GM18520 (cell line): ENCODE measurements at regions not wholly inside any gene's neighbourhood (a gene's known extent, or its start where the extent isn't known, plus 50 kb on each side); places are given as distances from the start of the nearest gene placed in this dataset.
A peak's percentile ranks its signal among the peaks of the same experiment; 100 is the strongest.

ENCODE experiments used
- ATAC-seq: cut with Tn5 transposase; IDR thresholded peaks from one replicate; pipeline ENCODE4 v1.9.1; 2021; ENCODE audit not compliant: unreplicated experiment

DNA sequence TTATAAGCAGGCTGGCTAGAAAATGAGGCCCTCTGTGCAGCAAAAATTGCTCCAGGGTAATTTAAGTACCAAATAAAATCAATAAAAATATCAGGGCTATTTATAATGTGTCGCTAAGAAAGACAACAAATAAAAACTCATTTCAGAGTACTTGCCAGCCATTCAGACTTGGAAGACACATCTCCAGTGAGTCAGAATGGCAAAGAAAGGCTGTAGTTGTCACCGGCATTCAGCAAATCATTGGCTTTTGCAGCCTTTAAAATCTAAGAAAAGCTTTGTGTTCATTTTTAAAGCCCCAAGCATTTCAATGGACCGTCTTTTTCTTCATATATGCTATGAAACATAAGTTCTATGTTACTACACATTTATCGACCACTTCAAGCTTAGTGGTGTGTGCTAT, 141.1 kb upstream of the HNMT start:
- no peak for ATAC-seq

DNA sequence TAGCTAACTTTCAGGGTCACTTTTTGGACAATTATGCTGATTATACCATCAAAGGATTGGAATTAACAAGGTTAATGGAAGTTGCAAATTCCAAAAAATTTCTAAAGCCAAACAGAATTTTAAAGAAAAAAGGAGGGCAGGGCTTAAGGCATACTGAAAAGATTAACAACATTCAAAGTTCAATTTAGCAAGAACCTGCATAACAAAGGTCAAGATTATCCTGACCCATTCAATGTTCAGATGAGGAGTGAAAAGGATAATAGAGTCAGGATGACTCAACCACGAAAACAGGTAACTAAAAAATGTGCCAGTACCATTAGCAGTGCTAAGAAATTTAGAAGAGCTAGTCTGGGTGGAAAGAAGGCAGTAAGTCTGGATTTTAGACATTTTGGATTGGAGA, 139.8 kb upstream of the HNMT start:
- ATAC-seq = no peak

DNA sequence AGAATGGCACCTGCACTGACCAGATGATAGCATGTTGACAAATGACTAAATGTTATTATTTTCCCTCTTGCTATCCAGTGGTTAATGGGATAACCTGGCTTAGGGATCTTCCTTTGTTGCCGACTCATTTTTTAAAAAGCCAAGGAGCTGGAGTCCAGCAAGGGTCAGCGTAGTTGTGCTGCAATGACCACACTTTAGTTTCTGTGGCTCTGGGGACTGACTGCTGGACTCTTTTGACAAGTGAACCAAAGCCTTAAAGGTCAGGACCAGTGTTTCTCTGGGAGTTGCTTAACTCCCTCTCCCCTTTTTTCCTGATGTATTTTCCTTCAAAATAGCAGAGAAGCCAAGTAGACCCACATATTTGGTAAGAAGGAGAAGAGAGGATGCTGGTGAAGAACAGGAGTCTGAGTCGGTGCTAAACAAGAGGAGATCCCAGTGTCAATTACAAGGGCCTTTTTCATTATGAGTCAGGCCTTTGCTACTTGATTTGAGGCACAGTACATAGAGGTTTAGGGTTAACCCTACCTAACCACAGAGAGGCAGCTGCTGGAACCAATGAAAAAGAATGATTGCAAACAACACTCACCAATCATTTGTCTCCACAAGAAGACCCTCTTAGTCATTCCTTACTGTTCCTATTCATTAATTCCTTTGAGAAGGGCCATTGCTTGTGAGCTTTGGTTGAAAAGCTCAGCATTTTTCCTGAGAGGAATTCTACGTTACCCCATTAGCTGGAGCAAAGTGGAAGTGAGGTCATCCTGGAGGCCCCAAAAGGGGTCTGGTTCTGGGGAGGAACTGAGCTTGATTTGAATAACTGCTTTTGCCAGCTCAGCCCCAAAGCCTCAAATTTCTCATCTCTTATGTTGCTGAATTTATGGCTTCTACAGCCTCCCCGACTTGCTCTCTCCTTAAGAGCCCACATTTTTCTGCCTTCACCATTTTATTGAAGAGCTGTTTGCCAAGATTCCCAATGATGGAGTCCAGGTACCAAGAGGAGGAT, 137.6 kb upstream of the HNMT start:
- peak; percentile 99 for ATAC-seq

DNA sequence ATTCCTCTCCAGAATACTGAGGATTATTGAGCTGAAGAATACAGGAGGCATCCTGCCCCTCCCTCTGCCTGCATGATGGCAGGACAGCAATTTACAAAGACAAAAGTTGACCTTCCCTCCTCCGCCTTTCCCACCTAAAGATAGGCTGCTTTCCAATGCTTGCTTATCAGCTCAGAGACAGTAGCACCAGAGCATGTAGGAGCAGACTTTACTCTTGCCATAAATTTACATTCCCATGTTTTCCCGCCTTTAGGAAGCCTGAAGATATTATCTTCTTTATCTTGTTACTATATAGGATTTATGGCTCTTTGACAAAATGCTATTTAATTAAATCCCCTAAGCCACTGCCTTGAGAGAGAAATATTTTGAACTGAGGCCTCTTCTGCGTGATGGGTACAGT, 135.6 kb upstream of the HNMT start:
- no peak for ATAC-seq

DNA sequence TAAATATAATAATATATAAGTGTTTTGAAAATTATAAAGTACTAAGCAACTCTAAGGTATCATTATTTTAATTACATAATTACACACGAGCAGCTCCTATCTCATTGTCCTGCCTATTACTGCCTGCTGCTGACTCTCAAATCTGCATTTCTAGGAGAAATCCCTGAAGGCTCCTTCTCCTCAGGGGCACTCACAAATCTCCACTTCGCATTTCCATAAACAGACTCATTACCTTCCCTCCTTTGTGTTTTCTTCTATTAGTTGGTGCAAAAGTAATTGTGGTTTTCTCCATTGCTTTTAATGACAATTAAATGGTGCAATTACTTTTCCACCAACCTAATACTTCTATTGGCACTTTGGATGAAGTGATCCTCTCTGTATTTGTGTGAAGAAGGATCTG, 135.0 kb upstream of the HNMT start:
- ATAC-seq = no peak

DNA sequence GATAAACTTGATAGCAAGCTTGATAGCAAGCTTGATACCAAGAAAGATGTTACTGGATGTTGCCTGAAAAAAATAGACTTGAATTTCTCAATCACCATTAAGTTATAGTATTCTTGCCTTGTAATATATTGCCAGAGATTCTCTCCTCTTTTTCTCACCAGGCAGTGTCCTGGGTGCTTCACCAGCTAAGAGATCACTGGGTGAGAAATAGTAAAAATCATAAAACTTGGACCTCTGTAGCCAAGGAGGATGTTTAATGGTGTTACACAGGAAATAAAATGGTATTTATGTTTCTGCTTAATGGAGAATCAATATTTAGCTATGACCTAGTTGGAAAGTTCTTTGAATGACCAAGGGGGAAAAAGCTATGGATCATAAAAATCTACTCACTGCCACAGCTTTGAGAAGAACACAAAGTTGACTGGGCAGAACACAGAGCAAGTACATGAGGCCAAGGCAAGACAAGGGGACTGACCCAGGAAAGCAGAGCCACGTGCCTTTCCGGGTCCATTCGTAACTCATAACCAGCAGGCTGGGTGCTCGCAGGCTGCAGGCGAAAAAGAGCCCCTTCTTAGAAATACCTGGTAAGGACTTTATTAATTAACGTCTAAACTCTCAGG, 129.4 kb upstream of the HNMT start:
- no peak for ATAC-seq

DNA sequence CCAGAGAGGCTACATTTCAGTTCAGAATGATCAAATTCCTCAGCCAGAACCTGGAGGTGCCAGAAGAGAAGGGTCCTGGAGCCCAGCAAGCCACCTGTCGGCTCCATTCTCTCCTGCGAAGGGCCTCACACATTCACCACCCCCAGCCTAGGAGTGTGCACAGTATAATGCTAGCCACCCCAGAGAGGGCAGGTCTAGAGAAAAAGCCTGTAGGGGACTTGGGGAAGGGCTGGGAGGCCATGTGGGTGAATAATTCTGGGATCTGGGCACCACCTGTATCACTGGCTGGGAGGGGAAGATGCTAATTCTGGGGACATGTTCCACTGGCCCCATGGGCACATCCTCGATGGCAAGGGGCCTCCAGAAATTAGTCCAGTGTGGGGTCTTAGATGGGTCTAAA, 127.6 kb upstream of the HNMT start:
- no peak for ATAC-seq

DNA sequence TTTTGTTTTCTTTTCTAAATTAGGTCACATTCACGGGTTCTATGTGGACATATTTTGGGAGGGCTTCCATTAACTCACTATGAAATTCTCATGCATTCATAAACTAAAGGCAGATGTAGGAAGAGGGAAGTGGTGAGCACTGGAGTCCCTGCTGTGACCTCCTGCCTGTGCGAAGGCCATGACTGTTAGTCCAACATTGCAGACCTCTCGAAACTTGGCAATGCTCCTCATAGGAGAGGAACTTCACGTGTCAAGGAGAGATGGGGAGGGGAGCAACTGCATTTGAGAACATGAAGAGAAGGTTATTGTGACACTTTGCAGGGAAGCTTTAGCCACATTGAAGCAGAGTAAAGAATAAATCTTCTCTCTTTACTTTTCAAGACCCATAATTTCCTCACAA, 126.4 kb upstream of the HNMT start:
- no peak for ATAC-seq

DNA sequence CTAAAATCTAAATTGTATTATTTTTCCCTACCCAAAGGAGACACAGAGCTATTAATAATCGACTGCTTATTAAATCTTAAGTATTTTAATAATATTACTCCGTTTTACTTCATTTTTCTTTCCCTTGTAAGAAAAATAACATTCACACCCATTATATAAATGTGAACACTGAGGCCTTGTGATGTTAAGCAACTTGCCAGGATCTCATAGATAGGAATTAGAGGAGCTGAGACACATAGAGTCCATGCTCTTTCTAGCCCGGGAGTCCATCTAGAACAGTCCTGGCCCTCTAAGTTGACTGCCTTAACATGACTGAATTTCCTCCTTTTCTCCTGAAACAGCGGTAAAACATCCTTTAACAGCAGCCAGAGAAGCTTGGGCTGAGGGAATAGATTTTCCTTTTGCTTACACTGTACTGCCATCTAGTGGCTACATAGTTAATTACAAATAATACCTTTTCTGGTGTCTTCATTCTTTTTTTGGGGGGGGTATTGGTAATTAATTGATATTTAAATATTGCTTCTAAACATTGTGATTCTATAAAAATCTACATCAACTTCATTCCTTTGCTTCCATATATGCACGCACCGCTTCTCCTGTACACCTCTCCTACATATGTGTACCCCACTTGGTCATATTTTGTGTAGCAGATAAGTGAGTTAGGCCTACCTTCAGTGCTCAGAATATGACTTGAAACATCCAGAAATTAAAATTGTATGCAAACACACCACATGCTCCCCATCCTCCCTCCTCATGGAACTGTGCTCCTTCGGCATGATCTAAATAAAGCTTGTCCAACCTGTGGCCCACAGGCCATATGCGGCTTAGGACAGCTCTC, 125.8 kb upstream of the HNMT start:
- no peak for ATAC-seq

DNA sequence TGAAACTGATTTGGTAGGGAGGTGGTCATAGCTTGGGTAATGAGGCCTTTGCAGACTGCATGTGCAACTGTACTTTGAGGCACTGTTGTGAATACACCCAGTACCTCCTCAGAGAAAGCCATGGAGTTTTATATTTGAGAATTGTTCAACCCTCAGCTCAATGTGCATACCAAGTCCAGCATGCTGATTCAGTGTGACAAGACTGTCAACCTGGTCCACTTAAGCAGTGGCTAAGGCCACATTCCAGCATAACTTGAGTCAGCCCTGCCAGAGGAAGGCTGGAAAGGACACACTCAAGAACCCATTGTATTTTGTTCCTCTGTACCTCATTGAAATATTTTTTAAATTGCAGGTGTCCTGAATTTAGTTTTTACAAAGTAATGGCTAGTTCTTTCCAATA, 121.8 kb upstream of the HNMT start:
- no peak for ATAC-seq

DNA sequence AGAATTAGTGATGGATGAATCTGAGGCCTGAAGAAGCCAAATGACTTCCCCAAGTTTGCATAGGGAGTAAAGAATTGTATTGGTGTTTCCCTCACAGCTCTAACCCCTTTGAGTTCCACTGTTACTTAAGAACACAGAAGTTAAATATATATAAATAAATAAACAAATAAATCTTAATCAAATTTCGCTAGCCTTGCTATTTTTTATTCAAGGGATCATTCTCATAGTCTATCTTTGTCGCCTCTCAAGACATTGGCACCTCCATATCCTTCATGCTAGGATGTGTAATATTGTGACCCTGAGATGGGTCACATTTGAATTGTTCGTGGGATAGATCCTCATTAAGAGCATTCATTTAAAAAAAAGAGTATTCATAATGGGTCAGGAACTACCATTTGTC, 121.3 kb upstream of the HNMT start:
- ATAC-seq = no peak

DNA sequence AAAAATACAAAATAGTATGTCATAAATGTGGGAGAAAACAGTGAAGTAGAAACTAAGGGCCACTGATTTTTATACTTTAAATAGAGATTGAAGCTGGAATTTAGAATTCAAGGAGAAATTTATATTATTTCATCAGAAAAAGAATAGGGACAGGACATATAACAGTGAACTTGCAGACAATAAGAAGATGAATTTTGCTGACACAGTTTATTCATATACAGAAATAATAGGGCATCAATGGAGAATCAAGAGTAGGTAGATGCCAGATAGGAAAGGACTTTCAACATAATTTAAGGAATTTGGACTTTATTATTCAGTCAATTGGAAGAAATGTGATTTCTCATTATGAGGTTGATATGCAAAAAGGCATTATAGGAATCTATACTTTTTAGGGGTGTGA, 118.9 kb upstream of the HNMT start:
- ATAC-seq = no peak

DNA sequence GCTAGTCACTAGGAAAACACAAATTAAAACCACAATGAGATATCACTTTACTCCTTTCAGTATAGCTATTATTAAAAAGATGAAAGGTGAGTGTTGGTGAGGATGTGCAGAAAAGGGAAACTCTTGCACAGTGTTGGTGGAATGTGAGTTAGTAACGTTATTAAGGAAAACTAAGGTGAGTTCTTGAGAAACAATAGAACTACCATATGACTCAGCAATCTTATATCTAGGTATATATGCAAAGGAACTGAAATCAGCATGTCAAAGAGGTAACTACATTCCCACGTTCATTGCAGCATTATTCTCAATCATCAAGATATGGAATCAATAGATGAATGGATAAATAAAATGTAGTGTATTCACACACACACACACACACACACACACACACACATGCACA, 117.3 kb upstream of the HNMT start:
- ATAC-seq = no peak

DNA sequence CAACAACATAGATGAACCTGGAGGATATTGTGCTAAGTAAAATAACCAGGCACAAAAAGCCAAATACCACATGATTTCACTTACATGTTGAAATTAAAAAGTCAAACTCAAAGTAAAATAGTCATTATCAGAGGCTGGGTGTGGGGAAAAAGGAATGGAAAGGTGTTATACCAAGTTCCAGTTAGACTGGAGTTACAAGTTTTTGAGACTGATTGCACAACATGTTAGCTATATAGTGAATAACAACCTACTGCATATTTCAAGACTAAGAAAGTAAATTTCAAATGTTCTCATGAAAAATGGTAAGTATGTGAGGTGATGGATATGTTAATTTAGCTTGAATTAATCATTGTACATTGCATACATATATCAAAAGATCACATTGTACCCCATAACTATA, 116.8 kb upstream of the HNMT start:
- ATAC-seq = no peak

DNA sequence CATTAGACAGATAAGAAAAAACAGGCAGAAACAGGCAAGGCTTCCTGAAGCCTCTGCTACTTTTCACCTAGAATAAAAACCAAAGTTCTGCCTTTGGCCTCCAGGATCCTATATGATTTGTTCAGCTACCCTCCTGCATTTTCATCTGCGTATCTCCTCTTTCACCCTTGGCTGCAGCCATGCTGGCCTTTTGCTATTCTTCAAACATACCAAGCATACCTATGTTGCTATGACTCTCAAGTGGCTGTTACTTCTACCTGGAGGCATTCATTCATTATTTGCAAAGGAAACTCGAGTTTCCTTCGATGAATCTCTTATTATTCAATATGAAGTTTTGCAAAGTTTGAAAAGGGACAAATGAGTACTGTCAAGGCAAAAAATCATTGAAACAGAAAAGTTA, 106.4 kb upstream of the HNMT start:
- ATAC-seq = no peak

DNA sequence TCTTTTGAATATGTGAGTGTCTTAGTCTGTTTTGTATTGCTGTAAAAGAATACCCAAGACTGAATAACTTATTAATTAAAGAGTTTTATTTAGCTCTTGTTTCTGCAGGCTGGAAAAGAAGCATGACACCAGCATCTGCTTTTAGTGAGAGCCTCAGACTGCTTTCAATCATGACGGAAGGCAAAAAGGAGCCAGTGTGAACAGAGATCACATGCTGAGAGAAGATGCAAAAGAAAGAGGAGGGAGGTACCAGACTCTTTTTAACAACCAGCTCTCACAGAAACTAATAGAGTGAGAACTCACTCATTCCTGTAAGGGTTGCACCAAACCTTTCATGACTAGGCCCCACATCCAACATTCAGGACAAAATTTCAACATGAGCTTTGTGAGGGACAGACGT, 101.6 kb upstream of the HNMT start:
- ATAC-seq = no peak

DNA sequence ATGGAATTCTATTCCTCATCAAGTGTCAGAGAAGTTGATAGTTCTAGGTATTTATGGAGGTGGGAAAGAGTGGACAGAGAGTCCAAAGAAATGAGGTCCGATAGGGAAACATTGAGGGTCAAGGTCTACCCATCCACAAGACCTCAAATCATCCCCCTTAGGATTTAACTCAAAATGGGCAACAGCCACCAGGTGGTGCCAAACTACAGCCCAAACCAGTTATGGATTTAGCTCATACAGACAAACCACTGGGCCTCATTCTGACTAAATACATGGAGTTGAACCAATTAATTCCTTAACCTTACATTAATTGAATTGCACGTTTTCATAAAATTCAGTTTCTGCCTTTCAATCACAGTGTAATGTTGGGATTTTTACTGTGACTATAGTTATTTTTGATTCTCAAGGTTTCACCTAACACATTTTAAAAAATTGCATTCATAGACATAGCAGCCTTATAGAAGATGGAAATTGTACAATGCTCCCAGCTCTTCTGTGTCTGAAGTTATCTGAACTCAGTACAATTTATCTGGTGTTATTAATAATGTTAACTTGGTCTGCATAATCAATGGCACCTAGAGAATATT, 98.2 kb upstream of the HNMT start:
- no peak for ATAC-seq

DNA sequence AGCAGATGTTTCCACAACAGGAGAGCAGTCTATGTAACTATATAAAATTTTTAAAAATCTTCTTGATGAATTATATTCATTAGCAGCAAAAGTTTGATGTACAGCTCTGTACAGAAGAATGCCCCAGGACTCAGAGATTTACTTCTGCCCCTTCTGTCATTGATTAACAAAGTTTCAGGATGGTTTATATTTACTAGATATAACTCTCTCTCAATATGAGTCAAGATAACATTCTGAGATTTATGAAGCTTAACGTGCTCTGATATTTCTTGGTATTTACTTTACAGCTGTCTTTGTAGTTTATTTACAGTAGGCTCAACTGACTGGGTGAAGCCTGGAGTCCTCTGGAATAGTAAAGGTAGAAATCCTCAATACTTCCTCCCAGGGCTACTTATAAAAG, 93.6 kb upstream of the HNMT start:
- no peak for ATAC-seq

DNA sequence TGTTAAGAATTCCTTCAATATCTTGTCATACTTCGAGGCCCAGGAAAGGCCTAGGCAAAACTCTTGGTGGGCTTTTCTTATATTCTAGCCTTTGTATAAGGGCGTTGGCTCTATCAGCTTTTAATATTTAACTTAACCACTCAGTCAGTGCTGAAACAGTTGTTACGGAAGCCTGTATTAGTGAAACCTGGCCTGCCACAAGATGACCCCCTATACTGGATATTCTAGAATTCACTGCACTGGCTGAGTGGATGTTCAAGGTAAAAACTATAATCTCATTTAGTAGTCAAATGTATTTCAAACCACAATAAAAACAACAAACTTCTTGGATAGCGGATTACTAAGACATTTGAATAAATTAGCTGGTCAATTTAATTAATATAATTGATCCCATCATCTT, 91.7 kb upstream of the HNMT start:
- no peak for ATAC-seq

DNA sequence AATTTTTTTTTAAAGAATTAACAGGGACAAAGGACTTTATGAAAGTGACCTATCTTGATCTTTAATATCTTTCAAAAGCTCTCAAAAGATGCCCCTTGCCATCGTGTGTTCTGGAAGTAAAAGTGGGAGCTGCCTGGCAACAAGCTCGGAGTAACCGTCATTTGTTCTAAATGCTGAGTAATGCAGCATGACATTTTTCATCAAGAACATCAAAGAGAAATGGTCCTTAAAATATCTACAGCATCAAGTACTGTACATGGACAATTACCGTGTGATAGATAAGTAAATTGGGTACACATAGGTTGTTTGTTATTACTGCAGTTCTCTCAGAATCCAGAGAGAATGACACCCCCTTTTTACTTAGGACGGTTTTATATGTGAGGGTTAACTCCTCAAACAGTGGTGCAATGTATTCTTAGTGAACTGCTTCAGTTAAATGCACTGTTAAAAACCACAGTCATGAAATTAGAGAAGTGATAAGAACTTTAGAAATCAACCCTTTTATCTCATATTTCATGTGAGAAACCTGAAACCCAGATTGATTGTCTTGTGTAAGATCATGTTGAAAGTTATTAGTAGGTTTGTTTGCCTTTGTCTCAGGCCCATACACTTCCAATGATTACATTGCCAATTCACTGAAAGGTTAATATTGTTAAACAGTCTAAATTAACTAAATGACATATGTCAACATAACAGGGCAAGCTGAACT, 90.6 kb upstream of the HNMT start:
- no peak for ATAC-seq

DNA sequence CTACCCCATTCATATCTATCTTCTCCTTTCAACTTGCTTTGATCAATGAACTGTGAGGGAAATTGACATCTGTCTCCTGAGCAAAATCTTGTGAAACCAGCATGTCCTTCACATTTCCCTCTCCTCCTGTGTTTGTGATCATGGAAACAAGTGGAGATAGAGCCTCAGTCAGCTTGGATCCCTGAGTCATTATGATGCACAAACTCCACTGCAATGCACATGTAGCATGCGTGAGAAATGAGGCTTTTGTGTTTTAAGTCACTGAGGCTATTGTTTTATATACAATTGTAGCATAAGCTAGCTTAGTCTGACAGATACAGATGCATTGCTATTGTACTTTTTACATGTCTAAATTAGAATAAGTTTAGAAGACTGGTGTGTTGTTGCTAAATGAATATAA, 85.2 kb upstream of the HNMT start:
- ATAC-seq = no peak
